ENCODE measurements at regions not wholly inside any gene's neighbourhood (a gene's known extent, or its start where the extent isn't known, plus 50 kb on each side); places are given as distances from the start of the nearest gene placed in this dataset.

GRCh38 chr9:118533850-118534249 is 829.6 kb downstream of the TLR4 start:
- TF ChIP-seq CTCF (IDR thresholded peaks at IDR 0.05) (no peak), POLR2A (IDR thresholded peaks at IDR 0.05) (no peak)
